Epidermal melanocyte (primary cell): ENCODE measurements at regions not wholly inside any gene's neighbourhood (a gene's known extent, or its start where the extent isn't known, plus 50 kb on each side); places are given as distances from the start of the nearest gene placed in this dataset.
"Not testable (repeated sequence)": the region's sequence is repeated elsewhere in the genome, so short reads cannot be mapped to it uniquely, and the experiment has no call there.

Source experiments
- DNase-seq: peaks from one replicate; pipeline ENCODE4 v3.0.0; 2011; ENCODE audit warnings: low spot score; ENCODE audit not compliant: insufficient read length

GRCh38 chr4:123667991-123668390 is 271.4 kb downstream of the SPRY1 start:
- DNase-seq: no peak

- DNase-seq: no peak
These were observed 275.2 kb downstream of the SPRY1 start for GRCh38 chr4:123671636-123672404.

DNA sequence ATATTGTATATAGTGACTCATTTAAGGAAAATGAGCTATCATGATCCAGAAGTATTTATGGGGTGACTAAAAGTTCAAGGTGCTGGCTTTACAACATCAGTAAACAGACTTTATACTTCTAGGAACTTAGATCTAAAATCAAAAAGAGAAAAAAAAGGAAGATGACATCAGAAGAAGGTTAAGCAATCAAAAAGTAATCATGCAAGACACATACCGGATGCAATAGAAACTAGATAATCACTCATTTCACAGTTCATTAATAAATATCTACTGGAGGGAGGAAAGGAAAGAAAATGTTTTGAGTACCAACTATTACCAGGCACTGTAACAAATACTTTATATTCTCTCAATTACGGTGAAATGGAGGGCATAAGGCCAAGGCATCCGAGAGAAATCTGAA is 276.4 kb downstream of the SPRY1 start:
- DNase-seq: no peak

- DNase-seq: no peak
These were observed 277.4 kb downstream of the SPRY1 start for GRCh38 chr4:123673971-123674370.

DNA sequence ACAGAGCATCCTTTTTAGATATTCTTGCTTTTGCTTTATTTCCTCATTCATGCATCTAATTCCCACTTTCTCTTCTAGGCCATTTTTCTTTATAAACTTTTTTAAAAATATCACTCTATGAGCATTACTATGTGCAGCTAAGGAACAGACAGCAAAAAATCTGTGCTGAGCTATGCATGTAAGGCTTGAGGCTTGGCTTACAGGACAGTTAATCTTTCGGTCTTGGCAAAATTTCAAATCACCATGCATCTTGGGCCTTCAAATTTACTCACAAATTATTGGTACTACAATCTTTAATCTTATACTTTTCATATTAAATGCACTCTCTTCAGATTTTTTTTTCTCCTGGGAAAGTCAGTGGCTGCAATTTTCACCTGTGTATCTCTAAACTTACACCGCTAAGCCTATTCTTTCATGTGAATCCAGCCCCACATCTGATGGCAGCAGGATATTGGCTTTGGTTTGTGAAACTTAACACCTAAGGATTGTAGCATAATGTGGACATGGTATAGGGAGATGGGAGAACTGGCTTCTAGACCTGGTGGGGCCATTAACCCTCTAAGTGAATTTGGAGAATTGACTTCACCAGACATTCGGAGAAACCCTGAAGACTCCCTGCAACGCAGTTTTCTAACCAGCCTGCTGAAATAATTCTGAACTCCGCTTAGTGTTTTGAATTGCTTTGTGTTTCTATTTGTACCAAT is 278.3 kb downstream of the SPRY1 start:
- no peak for DNase-seq

- DNase-seq: no peak
These were observed 279.0 kb downstream of the SPRY1 start for GRCh38 chr4:123675567-123675966.

DNA sequence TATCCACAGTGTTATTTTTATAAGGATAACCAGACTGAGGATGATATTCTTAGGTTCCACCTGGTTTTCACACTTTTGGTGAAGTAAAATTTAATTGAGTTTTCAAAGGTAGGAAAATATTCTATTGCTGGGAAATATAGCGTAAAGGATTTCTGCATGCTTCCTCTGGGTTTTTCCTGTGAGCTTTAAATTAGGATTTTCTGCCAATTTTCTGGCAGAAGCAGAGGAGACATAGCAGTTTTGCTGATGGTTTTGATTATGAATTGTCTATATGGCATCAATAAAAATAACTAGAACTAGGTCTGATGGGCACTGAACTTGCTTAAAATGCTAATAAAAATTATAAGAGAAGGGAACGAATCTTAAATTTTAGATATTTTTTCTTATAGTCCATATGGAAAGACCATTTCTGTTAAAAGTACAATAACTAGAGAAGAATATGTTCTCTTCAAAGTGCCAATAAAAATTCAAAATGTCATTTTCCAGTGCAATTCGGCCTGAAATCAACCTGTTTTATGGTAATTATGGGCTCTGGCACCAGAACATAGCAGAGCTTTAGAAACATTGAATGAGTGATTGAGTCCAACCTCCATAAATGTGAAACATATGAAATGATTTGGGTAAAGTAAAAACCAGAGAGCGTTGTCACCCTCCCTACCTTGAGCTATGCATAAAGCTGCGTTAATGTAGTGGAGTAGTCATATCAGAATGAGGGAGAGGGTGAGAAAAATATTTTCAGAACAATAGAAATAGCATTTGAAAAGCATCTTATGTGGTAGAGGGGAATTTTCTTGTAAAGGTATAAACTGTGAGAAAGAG is 279.7 kb downstream of the SPRY1 start:
- DNase-seq: no peak

DNA sequence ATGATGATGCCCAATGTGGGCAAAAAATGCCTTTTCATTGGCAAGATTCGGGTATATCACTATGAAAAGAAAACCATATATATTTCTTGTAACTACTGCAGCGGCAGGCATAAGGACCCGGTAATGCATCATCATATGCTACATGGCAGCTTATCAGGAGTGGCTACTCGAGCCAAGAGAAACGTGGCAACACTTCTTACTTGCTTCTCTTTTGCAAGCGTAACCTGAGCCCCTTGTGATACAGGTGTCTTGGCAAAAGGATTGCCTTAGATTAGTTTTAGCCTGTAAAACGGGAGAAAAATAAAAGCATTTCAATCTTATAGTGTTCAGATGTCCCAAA is 280.3 kb downstream of the SPRY1 start:
- DNase-seq: no peak

- DNase-seq: no peak
These were observed 286.3 kb downstream of the SPRY1 start for GRCh38 chr4:123682931-123683330.

- not testable (repeated sequence) for DNase-seq
These were observed 288.3 kb downstream of the SPRY1 start for GRCh38 chr4:123684937-123685336.

GRCh38 chr4:123695531-123695930 is 298.9 kb downstream of the SPRY1 start:
- DNase-seq: not testable (repeated sequence)

GRCh38 chr4:123696687-123697086 is 300.1 kb downstream of the SPRY1 start:
- DNase-seq: no peak

DNA sequence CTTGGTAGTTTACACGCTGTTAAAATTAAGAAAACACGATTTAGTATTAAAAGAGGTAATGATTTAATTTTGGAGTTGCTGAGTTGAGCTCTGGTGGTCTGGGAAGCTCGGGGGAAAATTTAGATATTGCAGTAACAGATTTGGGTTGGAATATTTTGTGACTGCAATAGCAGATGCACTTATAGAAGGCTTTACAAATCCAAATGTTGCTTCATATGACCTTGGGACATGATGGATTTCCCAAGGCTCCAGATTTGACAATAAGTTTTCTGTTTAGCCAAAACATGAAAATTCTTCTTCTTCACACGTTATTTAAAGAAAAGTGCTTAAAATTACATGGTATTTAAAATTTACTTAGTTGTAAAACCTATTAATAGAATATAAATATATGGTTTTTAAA is 302.0 kb downstream of the SPRY1 start:
- no peak for DNase-seq

DNA sequence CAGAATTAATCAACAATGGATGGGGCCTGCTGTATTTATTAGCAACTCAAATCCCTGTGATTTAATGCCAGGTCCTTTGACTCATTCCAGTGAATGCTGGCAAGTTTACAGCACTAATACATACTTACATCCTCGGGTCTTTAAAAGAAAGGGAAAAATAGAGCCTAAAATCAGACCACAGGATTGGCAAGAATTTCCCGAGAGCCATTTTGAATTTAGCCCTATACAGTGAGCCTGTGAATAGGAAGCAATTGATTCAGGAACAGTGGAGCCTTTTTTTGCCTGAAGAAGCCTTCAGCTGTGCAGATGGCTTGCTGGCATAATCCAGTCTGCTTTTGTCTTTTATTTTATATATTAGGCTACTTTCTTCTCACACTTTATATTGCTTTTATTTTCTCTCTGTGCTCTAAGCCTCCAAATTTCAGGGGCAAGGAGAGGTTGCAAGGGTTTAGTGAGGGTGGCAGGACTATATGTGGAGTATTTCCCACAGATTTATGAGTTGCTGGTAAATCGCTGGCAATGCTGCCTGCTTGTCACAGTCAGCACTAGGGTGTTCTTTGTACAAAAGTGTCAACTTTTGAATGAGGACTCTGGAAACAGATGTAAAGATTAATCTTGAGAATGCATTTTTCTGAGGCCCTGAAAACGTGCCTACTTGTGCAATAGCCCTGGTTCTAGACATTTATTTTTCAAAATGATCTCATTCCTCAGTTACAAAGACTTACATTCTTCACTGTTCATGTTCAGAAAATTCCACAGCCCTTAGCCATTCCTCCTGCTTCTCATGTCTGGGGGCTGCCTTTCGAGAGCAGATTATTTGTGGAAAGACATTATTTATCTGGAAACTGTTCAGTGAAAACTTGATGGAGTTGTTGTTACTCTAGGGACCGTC is 303.5 kb downstream of the SPRY1 start:
- peak; percentile 74 for DNase-seq

DNA sequence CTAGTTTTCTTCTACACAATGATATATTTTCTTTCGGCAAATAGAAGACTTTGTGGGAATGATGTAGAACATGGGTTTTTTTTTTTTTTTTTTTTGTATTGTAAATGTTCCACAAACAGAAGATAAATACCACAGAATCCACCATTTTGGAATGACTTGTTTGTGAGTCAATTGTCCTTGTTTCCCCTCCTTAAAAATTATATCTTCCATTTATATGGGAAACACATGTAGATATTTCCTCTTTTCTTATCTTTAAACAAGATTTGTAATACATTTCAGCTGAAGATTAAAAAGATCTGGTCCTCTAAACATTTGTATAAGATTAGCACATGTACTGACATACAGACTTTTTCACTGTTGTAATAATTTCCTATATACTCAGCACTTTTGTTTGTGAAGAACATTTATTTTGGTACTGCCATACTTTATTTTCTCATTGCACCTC is 304.6 kb downstream of the SPRY1 start:
- DNase-seq: no peak

DNA sequence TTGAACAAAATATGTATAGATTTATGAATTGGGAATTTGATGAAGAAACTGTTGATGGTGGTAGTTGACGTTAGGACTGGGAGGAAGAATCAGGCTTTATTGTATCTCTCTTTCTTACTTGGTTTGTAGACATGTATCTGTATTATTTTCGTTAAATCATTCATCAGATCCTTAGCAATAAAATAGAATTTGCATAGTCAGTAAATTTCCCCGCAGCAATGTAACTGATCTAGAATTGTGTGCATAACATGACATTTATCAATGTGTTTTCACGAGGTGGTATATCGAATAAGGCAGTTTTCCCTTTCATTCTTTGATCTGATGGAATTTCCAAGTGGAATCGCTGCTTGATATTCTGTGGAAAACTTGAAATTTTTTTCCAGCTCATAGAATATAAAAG is 308.8 kb downstream of the SPRY1 start:
- no peak for DNase-seq

DNA sequence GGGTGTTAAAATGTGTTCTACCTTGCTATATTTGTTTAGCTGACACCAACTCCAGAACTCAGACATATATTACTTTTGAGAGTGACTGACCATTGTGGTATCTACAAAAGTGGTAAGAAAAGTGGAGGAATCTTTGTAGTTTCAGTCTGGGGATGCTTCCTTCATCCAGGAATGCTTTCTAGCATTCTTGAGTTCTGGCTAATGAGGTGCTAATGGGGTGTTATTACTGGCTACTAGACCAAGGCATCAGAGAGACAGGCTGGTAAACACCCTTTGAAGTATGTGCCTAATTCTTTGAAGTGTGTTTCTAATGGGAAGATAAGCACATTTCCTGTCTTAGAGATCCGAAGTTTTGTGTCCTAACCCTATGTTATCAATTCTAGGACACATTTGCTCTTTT is 310.4 kb downstream of the SPRY1 start:
- DNase-seq: no peak

DNA sequence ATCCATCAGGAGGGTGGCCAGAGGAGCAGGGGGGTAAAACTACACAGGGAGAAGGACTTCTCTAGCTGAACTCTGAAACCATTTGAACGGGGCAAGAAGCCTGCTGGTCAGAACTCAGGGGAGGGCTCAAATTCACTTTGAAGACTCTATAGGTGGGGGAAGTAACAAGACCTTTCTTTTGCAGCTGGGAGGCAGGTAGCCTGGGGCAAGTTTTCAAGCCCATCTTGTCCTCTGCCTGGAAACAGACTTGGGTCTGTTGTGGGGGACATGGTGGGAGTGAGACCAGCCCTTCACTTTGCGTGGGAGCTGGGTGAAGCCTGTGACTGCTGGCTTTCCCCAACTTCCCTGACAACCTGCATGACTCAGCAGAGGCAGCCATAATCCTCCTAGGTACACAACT is 312.3 kb downstream of the SPRY1 start:
- no peak for DNase-seq

DNA sequence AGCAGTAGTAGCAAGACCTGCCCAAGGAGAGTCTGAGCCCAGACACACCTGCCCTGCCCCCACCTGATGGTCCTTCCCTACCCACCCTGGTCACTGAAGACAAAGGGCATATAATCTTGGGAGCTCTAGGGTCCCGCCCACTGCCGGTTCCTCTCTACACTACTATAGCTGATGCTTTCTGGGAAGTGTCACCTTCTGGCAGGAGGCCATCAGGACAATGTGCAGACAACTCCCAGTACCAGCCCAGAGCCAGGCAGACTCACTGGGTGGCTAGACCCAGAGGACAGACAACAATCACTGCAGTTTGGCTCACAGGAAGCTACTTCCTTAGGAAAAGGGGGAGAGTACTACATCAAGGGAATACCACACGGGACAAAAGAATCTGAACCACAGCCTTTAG is 312.7 kb downstream of the SPRY1 start:
- DNase-seq: no peak

DNA sequence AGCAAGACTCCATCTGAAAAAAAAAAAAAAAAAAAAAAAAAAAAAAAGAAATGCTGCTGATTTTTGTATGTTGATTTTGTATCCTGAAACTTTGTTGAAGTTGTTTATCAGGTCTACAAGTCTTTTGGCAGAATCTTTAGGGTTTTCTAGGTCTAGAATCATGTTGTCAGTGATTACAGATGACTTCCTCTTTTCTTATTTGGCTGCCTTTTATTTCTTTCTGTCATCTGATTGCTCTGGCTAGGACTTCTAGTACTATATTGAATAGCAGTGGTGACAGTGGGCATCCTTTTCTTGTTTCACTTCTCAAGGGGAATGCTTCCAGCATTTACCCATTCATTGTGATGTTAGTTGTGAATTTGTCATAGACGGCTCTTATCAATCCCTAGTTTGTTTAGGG is 334.4 kb downstream of the SPRY1 start:
- no peak for DNase-seq

- no peak for DNase-seq
These were observed 340.6 kb downstream of the SPRY1 start for GRCh38 chr4:123737156-123737555.
